ENCODE measurements at regions not wholly inside any gene's neighbourhood (a gene's known extent, or its start where the extent isn't known, plus 50 kb on each side); places are given as distances from the start of the nearest gene placed in this dataset.

- TF ChIP-seq, protein P1, sequence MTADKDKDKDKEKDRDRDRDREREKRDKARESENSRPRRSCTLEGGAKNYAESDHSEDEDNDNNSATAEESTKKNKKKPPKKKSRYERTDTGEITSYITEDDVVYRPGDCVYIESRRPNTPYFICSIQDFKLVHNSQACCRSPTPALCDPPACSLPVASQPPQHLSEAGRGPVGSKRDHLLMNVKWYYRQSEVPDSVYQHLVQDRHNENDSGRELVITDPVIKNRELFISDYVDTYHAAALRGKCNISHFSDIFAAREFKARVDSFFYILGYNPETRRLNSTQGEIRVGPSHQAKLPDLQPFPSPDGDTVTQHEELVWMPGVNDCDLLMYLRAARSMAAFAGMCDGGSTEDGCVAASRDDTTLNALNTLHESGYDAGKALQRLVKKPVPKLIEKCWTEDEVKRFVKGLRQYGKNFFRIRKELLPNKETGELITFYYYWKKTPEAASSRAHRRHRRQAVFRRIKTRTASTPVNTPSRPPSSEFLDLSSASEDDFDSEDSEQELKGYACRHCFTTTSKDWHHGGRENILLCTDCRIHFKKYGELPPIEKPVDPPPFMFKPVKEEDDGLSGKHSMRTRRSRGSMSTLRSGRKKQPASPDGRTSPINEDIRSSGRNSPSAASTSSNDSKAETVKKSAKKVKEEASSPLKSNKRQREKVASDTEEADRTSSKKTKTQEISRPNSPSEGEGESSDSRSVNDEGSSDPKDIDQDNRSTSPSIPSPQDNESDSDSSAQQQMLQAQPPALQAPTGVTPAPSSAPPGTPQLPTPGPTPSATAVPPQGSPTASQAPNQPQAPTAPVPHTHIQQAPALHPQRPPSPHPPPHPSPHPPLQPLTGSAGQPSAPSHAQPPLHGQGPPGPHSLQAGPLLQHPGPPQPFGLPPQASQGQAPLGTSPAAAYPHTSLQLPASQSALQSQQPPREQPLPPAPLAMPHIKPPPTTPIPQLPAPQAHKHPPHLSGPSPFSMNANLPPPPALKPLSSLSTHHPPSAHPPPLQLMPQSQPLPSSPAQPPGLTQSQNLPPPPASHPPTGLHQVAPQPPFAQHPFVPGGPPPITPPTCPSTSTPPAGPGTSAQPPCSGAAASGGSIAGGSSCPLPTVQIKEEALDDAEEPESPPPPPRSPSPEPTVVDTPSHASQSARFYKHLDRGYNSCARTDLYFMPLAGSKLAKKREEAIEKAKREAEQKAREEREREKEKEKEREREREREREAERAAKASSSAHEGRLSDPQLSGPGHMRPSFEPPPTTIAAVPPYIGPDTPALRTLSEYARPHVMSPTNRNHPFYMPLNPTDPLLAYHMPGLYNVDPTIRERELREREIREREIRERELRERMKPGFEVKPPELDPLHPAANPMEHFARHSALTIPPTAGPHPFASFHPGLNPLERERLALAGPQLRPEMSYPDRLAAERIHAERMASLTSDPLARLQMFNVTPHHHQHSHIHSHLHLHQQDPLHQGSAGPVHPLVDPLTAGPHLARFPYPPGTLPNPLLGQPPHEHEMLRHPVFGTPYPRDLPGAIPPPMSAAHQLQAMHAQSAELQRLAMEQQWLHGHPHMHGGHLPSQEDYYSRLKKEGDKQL (CRISPR knock-in tag; IDR thresholded peaks at IDR 0.05; ENCODE audit: low read depth): no peak
- TF ChIP-seq BRF2 (CRISPR knock-in tag; IDR thresholded peaks at IDR 0.05) (no peak), ZFP37 (CRISPR knock-in tag; IDR thresholded peaks at IDR 0.05; ENCODE audit: borderline replicate concordance) (no peak), ZNF652 (CRISPR knock-in tag; IDR thresholded peaks at IDR 0.05; ENCODE audit: borderline replicate concordance, low read depth) (no peak), THAP11 (CRISPR knock-in tag; IDR thresholded peaks at IDR 0.05) (no peak), ZNF20 (CRISPR knock-in tag; IDR thresholded peaks at IDR 0.05) (no peak), ZBTB33 (CRISPR knock-in tag; IDR thresholded peaks at IDR 0.05) (no peak), SOX13 (IDR thresholded peaks at IDR 0.05) (no peak), SOX13 (CRISPR knock-in tag; conservative IDR thresholded peaks at IDR 0.05 in 1 of 2, IDR thresholded peaks at IDR 0.05 in 1 of 2) (no peak), ZNF660 (CRISPR knock-in tag; IDR thresholded peaks at IDR 0.05; ENCODE audit: borderline replicate concordance, low read depth) (no peak), U2AF1 (optimal IDR thresholded peaks at IDR 0.05; ENCODE audit: low read depth, low read length) (no peak), MEF2D (CRISPR knock-in tag; IDR thresholded peaks at IDR 0.05) (no peak), ZNF674 (CRISPR knock-in tag; IDR thresholded peaks at IDR 0.05; ENCODE audit: low read depth) (no peak), THYN1 (CRISPR knock-in tag; IDR thresholded peaks at IDR 0.05; ENCODE audit: borderline replicate concordance, low read depth) (no peak), EZH2 (conservative IDR thresholded peaks at IDR 0.05; ENCODE audit: low read depth, low read length) (no peak), HBP1 (CRISPR knock-in tag; IDR thresholded peaks at IDR 0.05; ENCODE audit: low read depth) (no peak)
- TF ChIP-seq, protein P2, sequence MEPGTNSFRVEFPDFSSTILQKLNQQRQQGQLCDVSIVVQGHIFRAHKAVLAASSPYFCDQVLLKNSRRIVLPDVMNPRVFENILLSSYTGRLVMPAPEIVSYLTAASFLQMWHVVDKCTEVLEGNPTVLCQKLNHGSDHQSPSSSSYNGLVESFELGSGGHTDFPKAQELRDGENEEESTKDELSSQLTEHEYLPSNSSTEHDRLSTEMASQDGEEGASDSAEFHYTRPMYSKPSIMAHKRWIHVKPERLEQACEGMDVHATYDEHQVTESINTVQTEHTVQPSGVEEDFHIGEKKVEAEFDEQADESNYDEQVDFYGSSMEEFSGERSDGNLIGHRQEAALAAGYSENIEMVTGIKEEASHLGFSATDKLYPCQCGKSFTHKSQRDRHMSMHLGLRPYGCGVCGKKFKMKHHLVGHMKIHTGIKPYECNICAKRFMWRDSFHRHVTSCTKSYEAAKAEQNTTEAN (CRISPR knock-in tag; conservative IDR thresholded peaks at IDR 0.05): no peak
Observed at GRCh38 chr12:124205405-124205804, 89.5 kb upstream of the RFLNA start (continued).
